Pancreas (tissue), 10 donors: ENCODE measurements at regions not wholly inside any gene's neighbourhood (a gene's known extent, or its start where the extent isn't known, plus 50 kb on each side); places are given as distances from the start of the nearest gene placed in this dataset.

Experiments
- ATAC-seq, 4 donors: fragments of 200-7000 bp; cut with Tn5 transposase; one replicate each; pipeline versions ENCODE4 v1.8.0 to v1.9.1; 2020; ENCODE audit warnings: mild to moderate bottlenecking in 4 of 4, moderate library complexity in 4 of 4
- DNase-seq, 6 donors: peaks; one replicate each; pipeline ENCODE4 v3.0.0-alpha.2; 2020
- FAIRE-seq: peaks from 2 replicates; lab custom pipeline; 2012; peaks lifted over from hg19 to GRCh38; lab: Jason Lieb, UNC
- H3K27ac ChIP-seq, 4 donors: fragments of 200-600 bp; sonication (generic); 1 replicate in 3 of 4; 2 replicates in 1 of 4; pipeline versions ENCODE4 v1.5.0 to v1.8.0; 2020
- H3K27me3 ChIP-seq, 4 donors: fragments of 200-600 bp; one replicate each; pipeline ENCODE4 v1.8.0; 2021
- H3K36me3 ChIP-seq, 3 donors: fragments of 200-600 bp; sonication (generic) in 1 of 3; one replicate each; pipeline versions ENCODE4 v1.5.0 to v1.8.0; 2020 to 2021
- H3K4me1 ChIP-seq, 3 donors: fragments of 200-600 bp; one replicate each; pipeline ENCODE4 v1.8.0; 2021
- H3K4me3 ChIP-seq, 4 donors: fragments of 200-600 bp; sonication (generic) in 2 of 4; one replicate each; pipeline versions ENCODE4 v1.5.0 to v1.8.0; 2020 to 2021
- H3K9me3 ChIP-seq, 4 donors: fragments of 200-600 bp; one replicate each; pipeline ENCODE4 v1.8.0; 2021
- CTCF ChIP-seq, 4 donors: fragments of 200-600 bp; sonication (generic) in 3 of 4; IDR thresholded peaks; one replicate each; pipeline versions ENCODE4 v1.5.0 to v1.8.0; 2021; ENCODE audit warnings: antibody characterized with exemption in 4 of 4
- WGBS, 2 donors: extraction: QIAGEN DNeasy Blood & Tissue Kit; methylation state at CpG; one replicate each; pipeline ENCODE4 v1.1.7; 2013; 5-methylcytosine and 5-hydroxymethylcytosine counted together
- intact Hi-C, 3 donors: fragments of 100-400 bp; cut with DNase I; formaldehyde crosslinking; loops; one replicate each; pipeline versions ENCODE4 v1.11.1 to v1.14.2; 2022
- donor health status: healthy with polysubstance abuse.
- donor health status: DM: no; HTN: no; CAD: no; lungs with moderate emphysema.
- donor health status: DM: no; HTN: no; CAD: no.
- donor health status: control.
- donor health status: control.
- donor health status: Bipolar disorder and iron deficiency.
- donor health status: DM: yes; HTN: yes; CAD: no.
- donor health status: DM: no; HTN: no; CAD: no.
- donor health status: DM: no; HTN: no; CAD: no.
- donor health status: DM: yes; HTN: yes; CAD: no.

- H3K27me3 ChIP-seq = no peaks in the 10 kb centered on the region
- intact Hi-C loops = no loop called here
- no peak overlapping the region for H3K27ac ChIP-seq
- no peaks in the 10 kb centered on the region for H3K36me3 ChIP-seq
- WGBS, 2 donors = 51 to 65% methylated on average over 3 of the region's 3 CpGs
- no peaks in the 10 kb centered on the region for H3K9me3 ChIP-seq
- H3K4me3 ChIP-seq = no peak overlapping the region
- DNase-seq (no peak), FAIRE-seq (no peak), ATAC-seq (no peak)
- H3K4me1 ChIP-seq = no peaks in the 10 kb centered on the region
- no peak for TF ChIP-seq CTCF (IDR thresholded peaks at IDR 0.05)
These were observed 195.5 kb upstream of the CDC14C start for GRCh38 chr7:48728799-48729198.

- intact Hi-C loops = no loop called here
- H3K27ac ChIP-seq = no peak overlapping the region
These were observed 189.5 kb upstream of the CDC14C start for GRCh38 chr7:48734695-48735406.

GRCh38 chr7:48741545-48741944, 182.8 kb upstream of the CDC14C start:
- DNase-seq = no peak
- no peak for ATAC-seq
- no peak overlapping the region for H3K27ac ChIP-seq
- H3K36me3 ChIP-seq = no peaks in the 10 kb centered on the region
- H3K27me3 ChIP-seq = no peaks in the 10 kb centered on the region
- H3K4me3 ChIP-seq = no peak overlapping the region
- WGBS, 2 donors = 16 to 30% methylated on average over 1 of the region's 1 CpG
- H3K9me3 ChIP-seq = no peaks in the 10 kb centered on the region
- intact Hi-C loops = no loop called here
- TF ChIP-seq CTCF (IDR thresholded peaks at IDR 0.05) = no peak
- no peak for FAIRE-seq
- no peaks in the 10 kb centered on the region for H3K4me1 ChIP-seq

More at GRCh38 chr7:48734695-48735406, 189.5 kb upstream of the CDC14C start:
- 52 to 54% methylated on average over 4 of the region's 4 CpGs for WGBS, 2 donors
- Histone ChIP-seq H3K9me3 (no peaks in the 10 kb centered on the region), H3K27me3 (no peaks in the 10 kb centered on the region), H3K4me3 (no peak overlapping the region), H3K4me1 (no peaks in the 10 kb centered on the region), H3K36me3 (no peaks in the 10 kb centered on the region)
- ATAC-seq (no peak), FAIRE-seq (no peak), DNase-seq (no peak)
- TF ChIP-seq CTCF (IDR thresholded peaks at IDR 0.05) = no peak

- DNase-seq = no peak
- WGBS, 2 donors = 50 to 57% methylated on average over 3 of the region's 3 CpGs
- no peak overlapping the region for H3K4me3 ChIP-seq
- H3K36me3 ChIP-seq = no peaks in the 10 kb centered on the region
- H3K9me3 ChIP-seq = no peaks in the 10 kb centered on the region
- no peak for FAIRE-seq
- no peak overlapping the region for H3K27ac ChIP-seq
- no peaks in the 10 kb centered on the region for H3K27me3 ChIP-seq
- no peaks in the 10 kb centered on the region for H3K4me1 ChIP-seq
- intact Hi-C loops = no loop called here
- TF ChIP-seq CTCF (IDR thresholded peaks at IDR 0.05) = no peak
- no peak for ATAC-seq
These were observed 182.1 kb upstream of the CDC14C start for GRCh38 chr7:48742079-48742798.
